B cell (primary cell): ENCODE measurements at regions not wholly inside any gene's neighbourhood (a gene's known extent, or its start where the extent isn't known, plus 50 kb on each side); places are given as distances from the start of the nearest gene placed in this dataset.

ENCODE experiments used
- ATAC-seq: fragments of 200-7000 bp; cut with Tn5 transposase; one replicate; pipeline ENCODE4 v1.10.0; 2021; ENCODE audit warnings: low read depth, mild to moderate bottlenecking, moderate number of reproducible peaks, moderate library complexity
- CTCF ChIA-PET: fragments of 350-600 bp; sonication (Branson Sonifier 250); formaldehyde crosslinking; loops from one replicate; lab custom pipeline; 2021; ENCODE audit warnings: antibody characterized with exemption, inconsistent platforms; lab: Charles Lee
- POLR2A ChIA-PET: fragments of 350-600 bp; sonication (Branson Sonifier 250); formaldehyde crosslinking; loops from one replicate; lab custom pipeline; 2021; ENCODE audit warnings: antibody characterized with exemption; lab: Charles Lee
- DNase-seq: peaks from one replicate; pipeline ENCODE4 v3.0.0; 2013
- H2AFZ ChIP-seq: 2 replicates; pipeline ENCODE4 v1.6.1; 2012; ENCODE audit warnings: mild to moderate bottlenecking, low read depth, low read length; ENCODE audit not compliant: insufficient read depth, poor library complexity, severe bottlenecking
- H3K27ac ChIP-seq, 2 donors: 1 replicate in 1 of 2; 2 replicates in 1 of 2; pipeline ENCODE4 v1.5.1; 2012 to 2013; ENCODE audit warnings: low read length in 2 of 2, mild to moderate bottlenecking in 2 of 2, moderate library complexity in 1 of 2
- H3K27me3 ChIP-seq, 4 experiments: fragments of 200-600 bp in 1 of 4; sonication (generic) in 1 of 4; replicated peaks in 1 of 4; 1 replicate in 2 of 4; 2 replicates in 2 of 4; pipeline versions ENCODE4 v1.6.1 to v1.7.0; 2013 to 2016; ENCODE audit warnings: low read length in 3 of 4, mild to moderate bottlenecking in 2 of 4, mixed read lengths in 1 of 4, moderate library complexity in 1 of 4; ENCODE audit not compliant: insufficient read depth in 4 of 4, control insufficient read depth in 3 of 4; ENCODE audit errors: control extremely low read depth in 1 of 4
- H3K36me3 ChIP-seq, 2 experiments: replicated peaks in 1 of 2; 1 replicate in 1 of 2; 2 replicates in 1 of 2; pipeline versions ENCODE4 v1.6.1 to v1.7.1; 2013; ENCODE audit warnings: low read length in 1 of 2; ENCODE audit not compliant: insufficient read depth in 2 of 2, control insufficient read depth in 1 of 2; ENCODE audit errors: control extremely low read depth in 1 of 2, extremely low read depth in 1 of 2
- H3K4me1 ChIP-seq, 2 donors: fragments of 200-600 bp in 1 of 2; sonication (generic) in 1 of 2; 1 replicate in 1 of 2; 2 replicates in 1 of 2; pipeline versions ENCODE4 v1.5.1 to v1.6.1; 2013 to 2017; ENCODE audit warnings: low read length in 2 of 2; ENCODE audit not compliant: control insufficient read depth in 2 of 2, insufficient read depth in 2 of 2
- H3K4me2 ChIP-seq: replicated peaks from 2 replicates; pipeline ENCODE3; 2012; ENCODE audit warnings: mild to moderate bottlenecking, low read depth, low read length; ENCODE audit not compliant: poor library complexity, severe bottlenecking
- H3K4me3 ChIP-seq, 5 experiments: fragments of 200-600 bp in 1 of 5; sonication (generic) in 1 of 5; 1 replicate in 3 of 5; 2 replicates in 2 of 5; pipeline versions ENCODE4 v1.5.1 to v1.7.0; 2011 to 2016; ENCODE audit warnings: low read length in 4 of 5, mild to moderate bottlenecking in 4 of 5, low read depth in 2 of 5, control low read depth in 1 of 5, moderate library complexity in 1 of 5; ENCODE audit not compliant: insufficient read depth in 1 of 5; ENCODE audit errors: control extremely low read depth in 1 of 5, extremely low read depth in 1 of 5
- H3K79me2 ChIP-seq: fragments of 200-600 bp; sonication (generic); one replicate; pipeline ENCODE4 v1.6.0; 2016; ENCODE audit warnings: low read length; ENCODE audit not compliant: control insufficient read depth, insufficient read depth
- H3K9ac ChIP-seq: fragments of 200-600 bp; sonication (generic); 2 replicates; pipeline ENCODE4 v1.6.1; 2017; ENCODE audit warnings: mild to moderate bottlenecking, low read length, moderate library complexity
- H3K9me3 ChIP-seq, 3 donors: one replicate each; pipeline versions ENCODE4 v1.6.1 to v1.7.1; 2013; ENCODE audit warnings: low read length in 2 of 3; ENCODE audit not compliant: control insufficient read depth in 2 of 3, insufficient read depth in 1 of 3; ENCODE audit errors: control extremely low read depth in 1 of 3
- H4K20me1 ChIP-seq: 2 replicates; pipeline ENCODE4 v1.6.0; 2012; ENCODE audit warnings: mild to moderate bottlenecking, low read length; ENCODE audit not compliant: insufficient read depth, control insufficient read depth, poor library complexity, severe bottlenecking
- H3K27ac Mint-ChIP-seq: one replicate; pipeline ENCODE4 v1.8.0; 2021; ENCODE audit warnings: mixed read lengths
- H3K27me3 Mint-ChIP-seq: one replicate; pipeline ENCODE4 v1.8.0; 2021; ENCODE audit warnings: mixed read lengths
- H3K4me1 Mint-ChIP-seq: one replicate; pipeline ENCODE4 v1.8.0; 2021; ENCODE audit warnings: mixed read lengths
- H3K4me3 Mint-ChIP-seq: one replicate; pipeline ENCODE4 v1.8.0; 2021; ENCODE audit warnings: mixed read lengths
- H3K9me3 Mint-ChIP-seq: one replicate; pipeline ENCODE4 v1.8.0; 2022; ENCODE audit warnings: mixed read lengths; ENCODE audit not compliant: insufficient read depth
- CTCF ChIP-seq: fragments of 200-600 bp; IDR thresholded peaks from one replicate; pipeline ENCODE4 v1.8.0; 2022; ENCODE audit warnings: antibody characterized with exemption, mild to moderate bottlenecking
- EZH2 ChIP-seq: IDR thresholded peaks from 2 replicates; pipeline ENCODE4 v1.6.1; 2012; ENCODE audit warnings: borderline replicate concordance, low read depth, mild to moderate bottlenecking, moderate library complexity, low read length; ENCODE audit not compliant: insufficient read depth, poor library complexity, severe bottlenecking
- WGBS: methylation state at CpG from one replicate; pipeline ENCODE4 v1.1.5; 2013; ENCODE audit warnings: missing lambda C conversion rate; ENCODE audit not compliant: insufficient coverage; 5-methylcytosine and 5-hydroxymethylcytosine counted together
- intact Hi-C: fragments of 100-400 bp; cut with micrococcal nuclease; formaldehyde crosslinking; loops from one replicate; pipeline ENCODE4 v1.10.0; 2022

- intact Hi-C loops = no loop called here
- WGBS = no CpG with 5 or more reads among the region's 1 CpG
These were observed 441.9 kb upstream of the THRB start for GRCh38 chr3:24936574-24936973.

GRCh38 chr3:24937228-24937627 lies 442.6 kb upstream of the THRB start:
- Histone ChIP-seq H3K27ac (no peak overlapping the region), H3K4me2 (no peak overlapping the region), H3K4me1 (no peaks in the 10 kb centered on the region), H2AFZ (no peak overlapping the region), H3K9ac (no peak overlapping the region), H3K27me3 (no peaks in the 10 kb centered on the region), H3K36me3 (no peaks in the 10 kb centered on the region), H4K20me1 (no peaks in the 10 kb centered on the region), H3K9me3 (peaks cover 0 to 3% (median 0%) of the 10 kb centered on the region in 3 donors), H3K79me2 (no peaks in the 10 kb centered on the region), H3K4me3 (no peak overlapping the region)
- intact Hi-C loops = no loop called here
- TF ChIP-seq EZH2 (no peak), CTCF (no peak)
- Mint-ChIP-seq H3K4me3 (no peak overlapping the region), H3K9me3 (no peaks in the 10 kb centered on the region), H3K4me1 (no peaks in the 10 kb centered on the region), H3K27me3 (no peaks in the 10 kb centered on the region), H3K27ac (no peak overlapping the region)
- POLR2A ChIA-PET = no interaction called here
- CTCF ChIA-PET = no interaction called here
- WGBS = 91% methylated on average over 4 of the region's 5 CpGs
- ATAC-seq = no peak
- no peak for DNase-seq

More at GRCh38 chr3:24936574-24936973, 441.9 kb upstream of the THRB start:
- Mint-ChIP-seq H3K27me3 (no peaks in the 10 kb centered on the region), H3K4me3 (no peak overlapping the region), H3K9me3 (no peaks in the 10 kb centered on the region), H3K4me1 (no peaks in the 10 kb centered on the region), H3K27ac (no peak overlapping the region)
- DNase-seq (no peak), ATAC-seq (no peak)
- H3K79me2 ChIP-seq = no peaks in the 10 kb centered on the region
- no peaks in the 10 kb centered on the region for H4K20me1 ChIP-seq
- ChIA-PET POLR2A (no interaction called here), CTCF (no interaction called here)
- peaks cover 0 to 3% (median 0%) of the 10 kb centered on the region in 3 donors for H3K9me3 ChIP-seq
- no peaks in the 10 kb centered on the region for H3K4me1 ChIP-seq
- no peak for TF ChIP-seq CTCF
- no peak for TF ChIP-seq EZH2
- no peak overlapping the region for H3K9ac ChIP-seq
- no peak overlapping the region for H3K27ac ChIP-seq
- H3K36me3 ChIP-seq = no peaks in the 10 kb centered on the region
- H3K4me3 ChIP-seq = no peak overlapping the region
- no peaks in the 10 kb centered on the region for H3K27me3 ChIP-seq
- no peak overlapping the region for H2AFZ ChIP-seq
- no peak overlapping the region for H3K4me2 ChIP-seq
